Type B pancreatic cell (in vitro differentiated cells): ENCODE measurements at regions not wholly inside any gene's neighbourhood (a gene's known extent, or its start where the extent isn't known, plus 50 kb on each side); places are given as distances from the start of the nearest gene placed in this dataset.

Experiments
- DNase-seq: peaks from one replicate; pipeline ENCODE4 v3.0.0; 2021; ENCODE audit warnings: mixed read lengths; ENCODE audit not compliant: unreplicated experiment; ENCODE audit errors: extremely low spot score
- H3K27ac Mint-ChIP-seq: 2 replicates; pipeline ENCODE4 v1.8.0; 2021; ENCODE audit warnings: mild to moderate bottlenecking, mixed read lengths
- H3K27me3 Mint-ChIP-seq: 2 replicates; pipeline ENCODE4 v1.8.0; 2021; ENCODE audit warnings: mixed read lengths
- H3K36me3 Mint-ChIP-seq: 2 replicates; pipeline ENCODE4 v1.8.0; 2021; ENCODE audit warnings: mixed read lengths
- H3K4me1 Mint-ChIP-seq: one replicate; pipeline ENCODE4 v1.8.0; 2021; ENCODE audit warnings: mixed read lengths; ENCODE audit not compliant: unreplicated experiment
- H3K4me3 Mint-ChIP-seq: 2 replicates; pipeline ENCODE4 v1.8.0; 2021; ENCODE audit warnings: mild to moderate bottlenecking, mixed read lengths
- H3K9me3 Mint-ChIP-seq: 2 replicates; pipeline ENCODE4 v1.8.0; 2021; ENCODE audit warnings: mixed read lengths
- CTCF ChIP-seq: fragments of 200-600 bp; sonication (generic); conservative IDR thresholded peaks from 2 replicates; pipeline ENCODE4 v1.5.0; 2021; ENCODE audit warnings: antibody characterized with exemption, mild to moderate bottlenecking

GRCh38 chr2:189363559-189363958 lies 77.7 kb upstream of the WDR75 start:
- Mint-ChIP-seq H3K36me3 (peaks cover 7% of the 10 kb centered on the region), H3K4me1 (peaks cover 8% of the 10 kb centered on the region), H3K27me3 (no peaks in the 10 kb centered on the region), H3K9me3 (peaks cover 10% of the 10 kb centered on the region), H3K27ac (no peak overlapping the region), H3K4me3 (no peak overlapping the region)
- TF ChIP-seq CTCF, result no peak
- DNase-seq, result no peak

GRCh38 chr2:189364607-189365006 lies 76.7 kb upstream of the WDR75 start:
- Mint-ChIP-seq H3K27me3 (no peaks in the 10 kb centered on the region), H3K4me3 (no peak overlapping the region), H3K9me3 (peaks cover 5% of the 10 kb centered on the region), H3K27ac (no peak overlapping the region), H3K36me3 (peaks cover 7% of the 10 kb centered on the region), H3K4me1 (peaks cover 8% of the 10 kb centered on the region)
- no peak for DNase-seq
- TF ChIP-seq CTCF, result no peak

GRCh38 chr2:189366349-189366748 lies 74.9 kb upstream of the WDR75 start:
- peaks cover 5% of the 10 kb centered on the region for H3K9me3 Mint-ChIP-seq
- H3K27me3 Mint-ChIP-seq, result no peaks in the 10 kb centered on the region
- H3K4me3 Mint-ChIP-seq, result peak overlapping the region; percentile 8
- peaks cover 7% of the 10 kb centered on the region for H3K36me3 Mint-ChIP-seq
- H3K27ac Mint-ChIP-seq, result peak overlapping the region; percentile 35
- peaks cover 8% of the 10 kb centered on the region for H3K4me1 Mint-ChIP-seq
- no peak for DNase-seq
- no peak for TF ChIP-seq CTCF

- Mint-ChIP-seq H3K36me3 (peaks cover 7% of the 10 kb centered on the region), H3K4me1 (peaks cover 8% of the 10 kb centered on the region), H3K4me3 (no peak overlapping the region), H3K9me3 (peaks cover 5% of the 10 kb centered on the region), H3K27me3 (no peaks in the 10 kb centered on the region), H3K27ac (no peak overlapping the region)
- DNase-seq, result no peak
- TF ChIP-seq CTCF, result no peak
Observed at GRCh38 chr2:189367343-189367742, 73.9 kb upstream of the WDR75 start.

- H3K27ac Mint-ChIP-seq, result no peak overlapping the region
- H3K4me1 Mint-ChIP-seq, result peaks cover 12% of the 10 kb centered on the region
- no peak for DNase-seq
- H3K27me3 Mint-ChIP-seq, result no peaks in the 10 kb centered on the region
- peaks cover 7% of the 10 kb centered on the region for H3K36me3 Mint-ChIP-seq
- peaks cover 5% of the 10 kb centered on the region for H3K9me3 Mint-ChIP-seq
- no peak overlapping the region for H3K4me3 Mint-ChIP-seq
- no peak for TF ChIP-seq CTCF
Observed at GRCh38 chr2:189369566-189369965, 71.7 kb upstream of the WDR75 start.

- Mint-ChIP-seq H3K9me3 (peaks cover 4% of the 10 kb centered on the region), H3K36me3 (peaks cover 6% of the 10 kb centered on the region), H3K27me3 (no peaks in the 10 kb centered on the region), H3K4me3 (no peak overlapping the region), H3K4me1 (peaks cover 10% of the 10 kb centered on the region), H3K27ac (no peak overlapping the region)
- TF ChIP-seq CTCF, result no peak
- no peak for DNase-seq
Observed at GRCh38 chr2:189370719-189371118, 70.6 kb upstream of the WDR75 start.
